GM23248 (cell line): ENCODE measurements at regions not wholly inside any gene's neighbourhood (a gene's known extent, or its start where the extent isn't known, plus 50 kb on each side); places are given as distances from the start of the nearest gene placed in this dataset.

Source experiments
- EZH2 ChIP-seq: fragments of 200-600 bp; sonication (generic); IDR thresholded peaks from 2 replicates; pipeline ENCODE4 v1.6.1; 2018; ENCODE audit warnings: antibody characterized with exemption, mild to moderate bottlenecking; ENCODE audit not compliant: insufficient read depth, poor library complexity, severe bottlenecking
- EZH2phosphoT487 ChIP-seq: fragments of 200-600 bp; sonication (generic); IDR thresholded peaks from 2 replicates; pipeline ENCODE4 v1.6.1; 2018; ENCODE audit warnings: antibody characterized with exemption, moderate library complexity, mild to moderate bottlenecking, low read depth; ENCODE audit not compliant: insufficient read depth

DNA sequence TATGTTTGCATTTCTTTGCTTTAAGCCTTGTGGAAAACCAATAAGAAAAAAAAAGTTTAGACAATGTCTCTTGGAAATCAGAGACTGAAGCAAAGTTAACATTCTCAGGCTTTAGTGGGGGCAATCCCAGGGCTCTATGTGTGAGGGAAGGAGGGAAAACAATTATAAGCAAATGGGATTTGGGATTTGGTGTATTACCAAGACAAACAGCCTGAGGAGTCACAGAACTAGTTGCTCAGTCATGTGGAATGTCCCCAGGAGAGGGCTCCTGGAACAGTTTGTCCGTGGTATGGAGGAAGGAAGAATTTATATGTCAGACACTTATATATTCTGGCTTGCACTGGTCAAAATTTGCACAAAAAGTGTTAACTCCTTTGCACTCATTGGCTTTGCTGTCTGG is 562.9 kb upstream of the TPK1 start:
- no peak for TF ChIP-seq EZH2
- no peak for TF ChIP-seq EZH2phosphoT487
